H9 (cell line): ENCODE measurements at regions not wholly inside any gene's neighbourhood (a gene's known extent, or its start where the extent isn't known, plus 50 kb on each side); places are given as distances from the start of the nearest gene placed in this dataset.

ENCODE experiments used
- DNase-seq: peaks from one replicate; pipeline ENCODE4 v3.0.0-alpha.2; 2017
- H2AFZ ChIP-seq: one replicate; pipeline ENCODE4 v1.6.1; 2013; ENCODE audit warnings: mild to moderate bottlenecking, low read length, control low read depth, moderate library complexity
- H2AK5ac ChIP-seq: 2 replicates; pipeline ENCODE4 v1.6.1; 2013; ENCODE audit warnings: low read length, control low read depth, mixed read lengths; ENCODE audit not compliant: insufficient read length
- H2BK120ac ChIP-seq: one replicate; pipeline ENCODE4 v1.6.1; 2013; ENCODE audit warnings: low read depth, mild to moderate bottlenecking, low read length, control low read depth, inconsistent platforms; ENCODE audit not compliant: poor library complexity, severe bottlenecking
- H2BK12ac ChIP-seq: 2 replicates; pipeline ENCODE4 v1.6.1; 2013; ENCODE audit warnings: low read length, control low read depth, mixed read lengths, low read depth; ENCODE audit not compliant: insufficient read length
- H2BK15ac ChIP-seq: 2 replicates; pipeline ENCODE4 v1.6.1; 2013; ENCODE audit warnings: low read depth, low read length, control low read depth
- H2BK20ac ChIP-seq: one replicate; pipeline ENCODE4 v1.6.1; 2013; ENCODE audit warnings: low read depth, mild to moderate bottlenecking, low read length, control low read depth, inconsistent platforms; ENCODE audit not compliant: poor library complexity, severe bottlenecking
- H2BK5ac ChIP-seq: 2 replicates; pipeline ENCODE4 v1.6.1; 2013; ENCODE audit warnings: low read length, control low read depth, mixed read lengths; ENCODE audit not compliant: insufficient read length
- H3K14ac ChIP-seq: 2 replicates; pipeline ENCODE4 v1.6.1; 2013; ENCODE audit warnings: low read length, control low read depth; ENCODE audit not compliant: insufficient read depth
- H3K18ac ChIP-seq: 2 replicates; pipeline ENCODE4 v1.6.1; 2013; ENCODE audit warnings: low read depth, mild to moderate bottlenecking, mixed read lengths, low read length, control low read depth; ENCODE audit not compliant: insufficient read length
- H3K23ac ChIP-seq: 2 replicates; pipeline ENCODE4 v1.6.1; 2013; ENCODE audit warnings: low read length, control low read depth, mixed read lengths, low read depth; ENCODE audit not compliant: insufficient read length
- H3K23me2 ChIP-seq: 2 replicates; pipeline ENCODE4 v1.6.1; 2013; ENCODE audit warnings: low read depth, mild to moderate bottlenecking, mixed read lengths, low read length, control low read depth; ENCODE audit not compliant: insufficient read length, poor library complexity, severe bottlenecking
- H3K27ac ChIP-seq: 2 replicates; pipeline ENCODE4 v1.5.1; 2013; ENCODE audit warnings: low read length, control low read depth, mixed read lengths, low read depth; ENCODE audit not compliant: insufficient read length
- H3K27me3 ChIP-seq: 2 replicates; pipeline ENCODE4 v1.6.1; 2013; ENCODE audit warnings: low read length, control low read depth, inconsistent platforms; ENCODE audit not compliant: insufficient read depth
- H3K4ac ChIP-seq: 2 replicates; pipeline ENCODE4 v1.6.1; 2013; ENCODE audit warnings: low read depth, mild to moderate bottlenecking, control low read depth, inconsistent platforms, low read length, moderate library complexity
- H3K4me1 ChIP-seq: 2 replicates; pipeline ENCODE4 v1.6.1; 2013; ENCODE audit warnings: low read length, control low read depth, inconsistent platforms; ENCODE audit not compliant: insufficient read depth
- H3K4me2 ChIP-seq: 2 replicates; pipeline ENCODE4 v1.6.1; 2013; ENCODE audit warnings: low read length, control low read depth, mixed read lengths; ENCODE audit not compliant: insufficient read length, insufficient read depth
- H3K56ac ChIP-seq: 2 replicates; pipeline ENCODE4 v1.6.1; 2013; ENCODE audit warnings: low read depth, mild to moderate bottlenecking, mixed read lengths, low read length, control low read depth; ENCODE audit not compliant: insufficient read length
- H3K79me1 ChIP-seq: 2 replicates; pipeline ENCODE4 v1.6.1; 2013; ENCODE audit warnings: low read depth, mild to moderate bottlenecking, moderate library complexity, low read length, control low read depth, inconsistent platforms; ENCODE audit not compliant: insufficient read depth, poor library complexity, severe bottlenecking
- H3K79me2 ChIP-seq: 2 replicates; pipeline ENCODE4 v1.6.1; 2013; ENCODE audit warnings: low read length, control low read depth, inconsistent platforms; ENCODE audit not compliant: insufficient read depth
- H3K9ac ChIP-seq: 2 replicates; pipeline ENCODE4 v1.6.1; 2013; ENCODE audit warnings: low read length, control low read depth, mixed read lengths; ENCODE audit not compliant: insufficient read length; ENCODE audit errors: extremely low read depth
- H3K9me3 ChIP-seq: one replicate; pipeline ENCODE4 v1.6.1; 2013; ENCODE audit warnings: low read depth, low read length, inconsistent platforms; ENCODE audit not compliant: control insufficient read depth
- H3T11ph ChIP-seq: one replicate; pipeline ENCODE4 v1.6.1; 2013; ENCODE audit warnings: mild to moderate bottlenecking, low read length, control low read depth, inconsistent platforms
- H4K20me1 ChIP-seq: one replicate; pipeline ENCODE4 v1.6.1; 2013; ENCODE audit not compliant: control insufficient read depth, insufficient read length, insufficient read depth
- H4K5ac ChIP-seq: 2 replicates; pipeline ENCODE4 v1.6.1; 2013; ENCODE audit warnings: low read depth, mild to moderate bottlenecking, mixed read lengths, low read length, control low read depth; ENCODE audit not compliant: insufficient read length
- H4K8ac ChIP-seq: replicated peaks from 2 replicates; pipeline ENCODE4 v1.6.1; 2013; ENCODE audit warnings: low read length, control low read depth, mixed read lengths, low read depth; ENCODE audit not compliant: insufficient read length
- H4K91ac ChIP-seq: 2 replicates; pipeline ENCODE4 v1.6.1; 2013; ENCODE audit warnings: low read depth, mild to moderate bottlenecking, moderate library complexity, mixed read lengths, low read length, control low read depth; ENCODE audit not compliant: insufficient read length
- H3K27ac Mint-ChIP-seq, 3 experiments: 2 replicates in 2 of 3; 3 replicates in 1 of 3; pipeline ENCODE4 v1.8.0; 2020 to 2021; ENCODE audit warnings: mixed read lengths in 3 of 3, mild to moderate bottlenecking in 1 of 3, moderate library complexity in 1 of 3
- H3K27me3 Mint-ChIP-seq: 2 replicates; pipeline ENCODE4 v1.8.0; 2021; ENCODE audit warnings: low read depth, mild to moderate bottlenecking, moderate library complexity, mixed read lengths
- H3K36me3 Mint-ChIP-seq, 3 experiments: 2 replicates in 2 of 3; 3 replicates in 1 of 3; pipeline ENCODE4 v1.8.0; 2020 to 2021; ENCODE audit warnings: low read depth in 3 of 3, mixed read lengths in 3 of 3; ENCODE audit not compliant: insufficient read depth in 1 of 3
- H3K4me1 Mint-ChIP-seq, 2 experiments: 2 replicates each; pipeline ENCODE4 v1.8.0; 2020; ENCODE audit warnings: mixed read lengths in 2 of 2
- H3K4me3 Mint-ChIP-seq, 2 experiments: 2 replicates in 1 of 2; 3 replicates in 1 of 2; pipeline ENCODE4 v1.8.0; 2020 to 2021; ENCODE audit warnings: mild to moderate bottlenecking in 2 of 2, mixed read lengths in 2 of 2, moderate library complexity in 1 of 2
- H3K9me3 Mint-ChIP-seq, 2 experiments: 2 replicates in 1 of 2; 3 replicates in 1 of 2; pipeline ENCODE4 v1.8.0; 2020; ENCODE audit warnings: mild to moderate bottlenecking in 2 of 2, mixed read lengths in 2 of 2, moderate library complexity in 1 of 2
- CTCF ChIP-seq: fragments of 200-600 bp; sonication (generic); conservative IDR thresholded peaks from 3 replicates; pipeline ENCODE4 v1.8.0; 2021; ENCODE audit warnings: antibody characterized with exemption, mild to moderate bottlenecking
- WGBS: extraction: QIAGEN DNeasy Blood & Tissue Kit; methylation state at CpG from one replicate; pipeline ENCODE4 v1.1.7; 2013; ENCODE audit warnings: missing lambda C conversion rate, low lambda C conversion rate, mixed read lengths; ENCODE audit not compliant: insufficient read length; ENCODE audit errors: extremely low coverage; 5-methylcytosine and 5-hydroxymethylcytosine counted together

- Histone ChIP-seq H4K20me1 (no peaks in the 10 kb centered on the region), H4K8ac (no peak overlapping the region), H2AK5ac (no peak overlapping the region), H3K79me1 (no peaks in the 10 kb centered on the region), H3K18ac (no peak overlapping the region), H3K4ac (no peak overlapping the region), H3K56ac (no peak overlapping the region), H3K14ac (no peak overlapping the region), H2BK20ac (no peak overlapping the region), H3K9me3 (no peaks in the 10 kb centered on the region), H2BK12ac (no peak overlapping the region), H2BK120ac (no peak overlapping the region), H2BK5ac (no peak overlapping the region), H2BK15ac (no peak overlapping the region), H3K4me2 (no peak overlapping the region), H3K27ac (no peak overlapping the region), H3T11ph (no peak overlapping the region), H3K4me1 (peaks cover 5% of the 10 kb centered on the region; the same call in 1 of the 2 replicates), H4K5ac (no peak overlapping the region), H3K79me2 (no peaks in the 10 kb centered on the region), H2AFZ (no peak overlapping the region), H3K9ac (no peak overlapping the region), H4K91ac (no peak overlapping the region), H3K27me3 (no peaks in the 10 kb centered on the region), H3K23me2 (no peaks in the 10 kb centered on the region), H3K23ac (no peak overlapping the region)
- no peak for DNase-seq
- no peaks in the 10 kb centered on the region for H3K36me3 Mint-ChIP-seq
- no peaks in the 10 kb centered on the region for H3K9me3 Mint-ChIP-seq
- H3K27me3 Mint-ChIP-seq = no peaks in the 10 kb centered on the region; the same call in none of the 2 replicates
- TF ChIP-seq CTCF = no peak
- H3K4me1 Mint-ChIP-seq = peaks cover 26 to 29% of the 10 kb centered on the region in 2 experiments
- H3K4me3 Mint-ChIP-seq = no peak overlapping the region
- no CpG with 5 or more reads among the region's 4 CpGs for WGBS
- no peak overlapping the region for H3K27ac Mint-ChIP-seq
Observed at GRCh38 chr3:159620873-159621272, 367.8 kb upstream of the IL12A start.
